ENCODE measurements at regions not wholly inside any gene's neighbourhood (a gene's known extent, or its start where the extent isn't known, plus 50 kb on each side); places are given as distances from the start of the nearest gene placed in this dataset.

- no peak overlapping the region for H3K27ac ChIP-seq (ENCODE audit: insufficient read depth, low read length, poor library complexity, severe bottlenecking)
- no peak for DNase-seq
Observed at GRCh38 chr6:168883410-168884049, 370.1 kb downstream of the THBS2 start.

GRCh38 chr6:168880271-168880670, 373.4 kb downstream of the THBS2 start:
- Histone ChIP-seq H3K27ac (ENCODE audit: insufficient read depth, low read length, poor library complexity, severe bottlenecking) (no peak overlapping the region), H3K27me3 (replicated peaks; ENCODE audit: control insufficient read depth, insufficient read depth, low read length, poor library complexity, severe bottlenecking) (no peaks in the 10 kb centered on the region), H3K36me3 (ENCODE audit: control insufficient read depth, insufficient read depth, low read length) (no peaks in the 10 kb centered on the region), H3K4me1 (ENCODE audit: control insufficient read depth, insufficient read depth, low read length, poor library complexity, severe bottlenecking) (peaks cover 7% of the 10 kb centered on the region), H3K4me3 (ENCODE audit: insufficient read depth, low read depth, low read length, poor library complexity, severe bottlenecking) (no peak overlapping the region), H3K9me3 (ENCODE audit: control insufficient read depth, low read length) (no peaks in the 10 kb centered on the region)
- DNase-seq: no peak

More at GRCh38 chr6:168883410-168884049, 370.1 kb downstream of the THBS2 start:
- Histone ChIP-seq H3K9me3 (ENCODE audit: control insufficient read depth, low read length) (no peaks in the 10 kb centered on the region), H3K27me3 (replicated peaks; ENCODE audit: control insufficient read depth, insufficient read depth, low read length, poor library complexity, severe bottlenecking) (no peaks in the 10 kb centered on the region), H3K36me3 (ENCODE audit: control insufficient read depth, insufficient read depth, low read length) (no peaks in the 10 kb centered on the region), H3K4me1 (ENCODE audit: control insufficient read depth, insufficient read depth, low read length, poor library complexity, severe bottlenecking) (peaks cover 7% of the 10 kb centered on the region), H3K4me3 (ENCODE audit: insufficient read depth, low read depth, low read length, poor library complexity, severe bottlenecking) (peak overlapping the region; percentile 73)

DNA sequence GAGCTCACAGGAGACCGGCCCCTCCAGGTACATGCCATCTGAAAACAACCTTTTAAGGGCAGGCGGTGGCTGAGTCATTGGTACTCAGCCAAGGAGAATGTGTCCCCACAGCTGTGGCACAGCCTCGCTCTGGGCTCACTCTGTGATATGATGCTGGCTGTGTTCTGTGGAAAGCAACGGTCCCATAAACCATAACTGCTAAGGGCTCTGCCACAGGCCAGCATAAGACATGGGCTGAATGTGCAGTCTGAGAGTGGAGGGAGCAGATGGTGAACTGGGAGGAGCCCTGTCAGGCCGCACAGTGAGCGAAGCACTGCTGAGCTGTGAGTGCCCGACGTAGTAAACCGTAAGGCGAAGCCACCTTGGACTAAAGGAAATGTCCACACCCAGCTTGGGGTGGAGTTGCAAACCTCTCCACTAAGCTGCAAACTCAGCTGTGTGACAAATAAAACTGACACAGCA, 375.8 kb downstream of the THBS2 start:
- no peaks in the 10 kb centered on the region for H3K4me1 ChIP-seq (ENCODE audit: control insufficient read depth, insufficient read depth, low read length, poor library complexity, severe bottlenecking)
- H3K27me3 ChIP-seq (replicated peaks; ENCODE audit: control insufficient read depth, insufficient read depth, low read length, poor library complexity, severe bottlenecking): no peaks in the 10 kb centered on the region
- H3K27ac ChIP-seq (ENCODE audit: insufficient read depth, low read length, poor library complexity, severe bottlenecking): no peak overlapping the region
- no peaks in the 10 kb centered on the region for H3K36me3 ChIP-seq (ENCODE audit: control insufficient read depth, insufficient read depth, low read length)
- H3K9me3 ChIP-seq (ENCODE audit: control insufficient read depth, low read length): no peaks in the 10 kb centered on the region
- H3K4me3 ChIP-seq (ENCODE audit: insufficient read depth, low read depth, low read length, poor library complexity, severe bottlenecking): no peak overlapping the region
- DNase-seq: no peak

DNA sequence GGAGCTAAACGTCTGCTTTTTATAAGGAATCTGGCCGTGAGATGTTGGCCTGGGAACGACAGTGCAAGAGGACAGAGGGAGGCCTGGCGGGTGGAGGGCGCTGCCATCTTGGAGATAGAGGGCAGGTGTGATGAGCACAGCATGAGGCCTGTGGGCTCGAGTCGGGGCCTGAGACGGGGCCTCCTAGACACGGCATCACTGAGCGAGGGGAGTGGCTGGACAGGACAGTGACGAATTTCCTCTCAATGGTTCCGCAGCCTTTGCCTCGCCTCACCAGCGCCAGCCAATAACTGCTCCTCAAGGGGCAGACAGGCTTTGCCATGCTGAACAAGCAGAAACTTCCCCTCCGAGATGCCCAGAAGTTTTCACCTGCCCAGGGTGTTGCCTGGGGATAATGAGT, 376.7 kb downstream of the THBS2 start:
- H3K27me3 ChIP-seq (replicated peaks; ENCODE audit: control insufficient read depth, insufficient read depth, low read length, poor library complexity, severe bottlenecking): no peaks in the 10 kb centered on the region
- DNase-seq: no peak
- no peaks in the 10 kb centered on the region for H3K9me3 ChIP-seq (ENCODE audit: control insufficient read depth, low read length)
- no peak overlapping the region for H3K4me3 ChIP-seq (ENCODE audit: insufficient read depth, low read depth, low read length, poor library complexity, severe bottlenecking)
- no peak overlapping the region for H3K27ac ChIP-seq (ENCODE audit: insufficient read depth, low read length, poor library complexity, severe bottlenecking)
- H3K36me3 ChIP-seq (ENCODE audit: control insufficient read depth, insufficient read depth, low read length): no peaks in the 10 kb centered on the region
- no peaks in the 10 kb centered on the region for H3K4me1 ChIP-seq (ENCODE audit: control insufficient read depth, insufficient read depth, low read length, poor library complexity, severe bottlenecking)

GRCh38 chr6:168875811-168876576, 377.7 kb downstream of the THBS2 start:
- H3K9me3 ChIP-seq (ENCODE audit: control insufficient read depth, low read length): no peaks in the 10 kb centered on the region
- no peaks in the 10 kb centered on the region for H3K36me3 ChIP-seq (ENCODE audit: control insufficient read depth, insufficient read depth, low read length)
- H3K4me3 ChIP-seq (ENCODE audit: insufficient read depth, low read depth, low read length, poor library complexity, severe bottlenecking): no peak overlapping the region
- no peaks in the 10 kb centered on the region for H3K4me1 ChIP-seq (ENCODE audit: control insufficient read depth, insufficient read depth, low read length, poor library complexity, severe bottlenecking)
- no peak overlapping the region for H3K27ac ChIP-seq (ENCODE audit: insufficient read depth, low read length, poor library complexity, severe bottlenecking)
- H3K27me3 ChIP-seq (replicated peaks; ENCODE audit: control insufficient read depth, insufficient read depth, low read length, poor library complexity, severe bottlenecking): no peaks in the 10 kb centered on the region
- DNase-seq: no peak

- no peaks in the 10 kb centered on the region for H3K36me3 ChIP-seq (ENCODE audit: control insufficient read depth, insufficient read depth, low read length)
- no peaks in the 10 kb centered on the region for H3K9me3 ChIP-seq (ENCODE audit: control insufficient read depth, low read length)
- no peak for DNase-seq
- no peak overlapping the region for H3K27ac ChIP-seq (ENCODE audit: insufficient read depth, low read length, poor library complexity, severe bottlenecking)
- no peaks in the 10 kb centered on the region for H3K4me1 ChIP-seq (ENCODE audit: control insufficient read depth, insufficient read depth, low read length, poor library complexity, severe bottlenecking)
- H3K4me3 ChIP-seq (ENCODE audit: insufficient read depth, low read depth, low read length, poor library complexity, severe bottlenecking): no peak overlapping the region
- no peaks in the 10 kb centered on the region for H3K27me3 ChIP-seq (replicated peaks; ENCODE audit: control insufficient read depth, insufficient read depth, low read length, poor library complexity, severe bottlenecking)
Observed at GRCh38 chr6:168874637-168875036, 379.0 kb downstream of the THBS2 start.

- H3K4me1 ChIP-seq (ENCODE audit: control insufficient read depth, insufficient read depth, low read length, poor library complexity, severe bottlenecking): no peaks in the 10 kb centered on the region
- no peaks in the 10 kb centered on the region for H3K9me3 ChIP-seq (ENCODE audit: control insufficient read depth, low read length)
- no peaks in the 10 kb centered on the region for H3K27me3 ChIP-seq (replicated peaks; ENCODE audit: control insufficient read depth, insufficient read depth, low read length, poor library complexity, severe bottlenecking)
- no peak for DNase-seq
- H3K36me3 ChIP-seq (ENCODE audit: control insufficient read depth, insufficient read depth, low read length): no peaks in the 10 kb centered on the region
- H3K27ac ChIP-seq (ENCODE audit: insufficient read depth, low read length, poor library complexity, severe bottlenecking): no peak overlapping the region
- no peak overlapping the region for H3K4me3 ChIP-seq (ENCODE audit: insufficient read depth, low read depth, low read length, poor library complexity, severe bottlenecking)
Observed at GRCh38 chr6:168873278-168874190, 380.1 kb downstream of the THBS2 start.

GRCh38 chr6:168871642-168872315, 381.9 kb downstream of the THBS2 start:
- no peak for DNase-seq

GRCh38 chr6:168870982-168871381, 382.7 kb downstream of the THBS2 start:
- H3K27ac ChIP-seq (ENCODE audit: insufficient read depth, low read length, poor library complexity, severe bottlenecking): no peak overlapping the region
- DNase-seq: no peak
- no peaks in the 10 kb centered on the region for H3K27me3 ChIP-seq (replicated peaks; ENCODE audit: control insufficient read depth, insufficient read depth, low read length, poor library complexity, severe bottlenecking)
- H3K9me3 ChIP-seq (ENCODE audit: control insufficient read depth, low read length): no peaks in the 10 kb centered on the region
- no peaks in the 10 kb centered on the region for H3K36me3 ChIP-seq (ENCODE audit: control insufficient read depth, insufficient read depth, low read length)
- no peaks in the 10 kb centered on the region for H3K4me1 ChIP-seq (ENCODE audit: control insufficient read depth, insufficient read depth, low read length, poor library complexity, severe bottlenecking)
- H3K4me3 ChIP-seq (ENCODE audit: insufficient read depth, low read depth, low read length, poor library complexity, severe bottlenecking): no peak overlapping the region

More at GRCh38 chr6:168871642-168872315, 381.9 kb downstream of the THBS2 start:
- Histone ChIP-seq H3K36me3 (ENCODE audit: control insufficient read depth, insufficient read depth, low read length) (no peaks in the 10 kb centered on the region), H3K27ac (ENCODE audit: insufficient read depth, low read length, poor library complexity, severe bottlenecking) (no peak overlapping the region), H3K9me3 (ENCODE audit: control insufficient read depth, low read length) (no peaks in the 10 kb centered on the region), H3K4me1 (ENCODE audit: control insufficient read depth, insufficient read depth, low read length, poor library complexity, severe bottlenecking) (no peaks in the 10 kb centered on the region), H3K27me3 (replicated peaks; ENCODE audit: control insufficient read depth, insufficient read depth, low read length, poor library complexity, severe bottlenecking) (no peaks in the 10 kb centered on the region), H3K4me3 (ENCODE audit: insufficient read depth, low read depth, low read length, poor library complexity, severe bottlenecking) (no peak overlapping the region)

Measured in effector memory CD4-positive, alpha-beta T cell (primary cell).